ENCODE measurements at regions not wholly inside any gene's neighbourhood (a gene's known extent, or its start where the extent isn't known, plus 50 kb on each side); places are given as distances from the start of the nearest gene placed in this dataset.

- Histone ChIP-seq H3K27me3 (no peaks in the 10 kb centered on the region), H3K4me3 (no peak overlapping the region), H3K36me3 (no peaks in the 10 kb centered on the region), H3K27ac (no peak overlapping the region), H3K4me1 (peaks cover 0 to 27% of the 10 kb centered on the region in 2 donors), H3K9me3 (no peaks in the 10 kb centered on the region)
- no peak for TF ChIP-seq CTCF (IDR thresholded peaks at IDR 0.05)
- no peak for DNase-seq (ENCODE audit: low spot score)
Measured at GRCh38 chr11:95335989-95336388, 105.0 kb upstream of the SESN3 start.

GRCh38 chr11:95331161-95331560, 100.2 kb upstream of the SESN3 start:
- Histone ChIP-seq H3K27ac (no peak overlapping the region), H3K9me3 (no peaks in the 10 kb centered on the region), H3K27me3 (no peaks in the 10 kb centered on the region), H3K4me3 (no peak overlapping the region), H3K4me1 (no peaks in the 10 kb centered on the region), H3K36me3 (no peaks in the 10 kb centered on the region)
- TF ChIP-seq CTCF (IDR thresholded peaks at IDR 0.05) = no peak
- no peak for DNase-seq (ENCODE audit: low spot score)

GRCh38 chr11:95330302-95330701, 99.3 kb upstream of the SESN3 start:
- no peak for DNase-seq (ENCODE audit: low spot score)

GRCh38 chr11:95327273-95327948, 96.4 kb upstream of the SESN3 start:
- H3K36me3 ChIP-seq = no peaks in the 10 kb centered on the region
- DNase-seq (ENCODE audit: low spot score) = no peak
- TF ChIP-seq CTCF (IDR thresholded peaks at IDR 0.05) = no peak
- H3K27ac ChIP-seq = no peak overlapping the region
- no peaks in the 10 kb centered on the region for H3K9me3 ChIP-seq
- H3K4me3 ChIP-seq = no peak overlapping the region
- no peaks in the 10 kb centered on the region for H3K27me3 ChIP-seq
- no peaks in the 10 kb centered on the region for H3K4me1 ChIP-seq

More at GRCh38 chr11:95330302-95330701, 99.3 kb upstream of the SESN3 start:
- Histone ChIP-seq H3K4me3 (no peak overlapping the region), H3K27ac (no peak overlapping the region), H3K9me3 (no peaks in the 10 kb centered on the region), H3K27me3 (no peaks in the 10 kb centered on the region), H3K36me3 (no peaks in the 10 kb centered on the region), H3K4me1 (no peaks in the 10 kb centered on the region)
- TF ChIP-seq CTCF (IDR thresholded peaks at IDR 0.05) = no peak

- DNase-seq (ENCODE audit: low spot score) = no peak
- H3K4me1 ChIP-seq = no peaks in the 10 kb centered on the region
- TF ChIP-seq CTCF (IDR thresholded peaks at IDR 0.05) = no peak
- H3K36me3 ChIP-seq = no peaks in the 10 kb centered on the region
- H3K27ac ChIP-seq = no peak overlapping the region
- no peaks in the 10 kb centered on the region for H3K27me3 ChIP-seq
- H3K4me3 ChIP-seq = no peak overlapping the region
- H3K9me3 ChIP-seq = no peaks in the 10 kb centered on the region
Measured at GRCh38 chr11:95325777-95326258, 94.8 kb upstream of the SESN3 start.

- no peak for TF ChIP-seq CTCF (IDR thresholded peaks at IDR 0.05)
- H3K4me3 ChIP-seq = no peak overlapping the region
- H3K27me3 ChIP-seq = no peaks in the 10 kb centered on the region
- H3K27ac ChIP-seq = no peak overlapping the region
- no peaks in the 10 kb centered on the region for H3K36me3 ChIP-seq
- H3K9me3 ChIP-seq = no peaks in the 10 kb centered on the region
- DNase-seq (ENCODE audit: low spot score) = no peak
- H3K4me1 ChIP-seq = no peaks in the 10 kb centered on the region
Measured at GRCh38 chr11:95324826-95325225, 93.8 kb upstream of the SESN3 start.
